Retinal pigment epithelial cell (primary cell): ENCODE measurements at regions not wholly inside any gene's neighbourhood (a gene's known extent, or its start where the extent isn't known, plus 50 kb on each side); places are given as distances from the start of the nearest gene placed in this dataset.

Source experiments
- DNase-seq: peaks from one replicate; pipeline ENCODE4 v3.0.0-alpha.2; 2010; ENCODE audit warnings: low read depth
- H3K4me3 ChIP-seq: 2 replicates; pipeline ENCODE4 v1.5.1; 2011; ENCODE audit warnings: mild to moderate bottlenecking, low read length, control low read depth, moderate library complexity
- CTCF ChIP-seq: conservative IDR thresholded peaks from 2 replicates; pipeline ENCODE4 v1.5.1; 2011; ENCODE audit warnings: low read depth, low read length, control low read depth, inconsistent platforms

GRCh38 chr2:144230448-144231085 is 289.4 kb downstream of the ZEB2 start:
- DNase-seq = no peak
- TF ChIP-seq CTCF = no peak
- no peak overlapping the region for H3K4me3 ChIP-seq

- no peak for TF ChIP-seq CTCF
- no peak overlapping the region for H3K4me3 ChIP-seq
- no peak for DNase-seq
Observed at GRCh38 chr2:144230033-144230432, 289.9 kb downstream of the ZEB2 start.

GRCh38 chr2:144229296-144229695 is 290.6 kb downstream of the ZEB2 start:
- DNase-seq = no peak
- no peak overlapping the region for H3K4me3 ChIP-seq
- no peak for TF ChIP-seq CTCF

GRCh38 chr2:144227427-144228105 is 292.4 kb downstream of the ZEB2 start:
- no peak for TF ChIP-seq CTCF
- DNase-seq = no peak
- no peak overlapping the region for H3K4me3 ChIP-seq

- H3K4me3 ChIP-seq = no peak overlapping the region
- TF ChIP-seq CTCF = no peak
- DNase-seq = no peak
Observed at GRCh38 chr2:144225076-144225475, 294.8 kb downstream of the ZEB2 start.

- H3K4me3 ChIP-seq = no peak overlapping the region
- no peak for TF ChIP-seq CTCF
- no peak for DNase-seq
Observed at GRCh38 chr2:144224472-144224871, 295.4 kb downstream of the ZEB2 start.

GRCh38 chr2:144219979-144220378 is 299.9 kb downstream of the ZEB2 start:
- no peak for DNase-seq
- H3K4me3 ChIP-seq = no peak overlapping the region
- no peak for TF ChIP-seq CTCF
